Small intestine (tissue), 7 donors: ENCODE measurements at regions not wholly inside any gene's neighbourhood (a gene's known extent, or its start where the extent isn't known, plus 50 kb on each side); places are given as distances from the start of the nearest gene placed in this dataset.
A peak's percentile ranks its signal among the peaks of the same experiment; 100 is the strongest.
"Not testable (repeated sequence)": the region's sequence is repeated elsewhere in the genome, so short reads cannot be mapped to it uniquely, and the experiment has no call there.

Experiments used
- DNase-seq, 2 donors: peaks; one replicate each; pipeline versions ENCODE4 v3.0.0 to v3.0.0-alpha.2; 2013
- FAIRE-seq: peaks from 2 replicates; lab custom pipeline; 2012; peaks lifted over from hg19 to GRCh38; lab: Jason Lieb, UNC
- H3K27ac ChIP-seq, 3 donors: one replicate each; pipeline ENCODE4 v1.5.1; 2013; ENCODE audit warnings: low read length in 2 of 3, mild to moderate bottlenecking in 2 of 3, control low read depth in 1 of 3, inconsistent platforms in 1 of 3, low read depth in 1 of 3, moderate library complexity in 1 of 3
- H3K27me3 ChIP-seq, 3 donors: one replicate each; pipeline ENCODE4 v1.6.1; 2013; ENCODE audit warnings: low read length in 3 of 3, inconsistent platforms in 1 of 3; ENCODE audit not compliant: control insufficient read depth in 3 of 3, insufficient read depth in 3 of 3
- H3K36me3 ChIP-seq, 3 donors: one replicate each; pipeline ENCODE4 v1.6.1; 2013; ENCODE audit warnings: low read length in 3 of 3, inconsistent platforms in 1 of 3, low read depth in 1 of 3, mild to moderate bottlenecking in 1 of 3, moderate library complexity in 1 of 3; ENCODE audit not compliant: control insufficient read depth in 3 of 3, insufficient read depth in 2 of 3
- H3K4me1 ChIP-seq, 3 donors: one replicate each; pipeline ENCODE4 v1.6.1; 2013; ENCODE audit warnings: low read length in 2 of 3, inconsistent platforms in 1 of 3, low read depth in 1 of 3, mild to moderate bottlenecking in 1 of 3, moderate library complexity in 1 of 3; ENCODE audit not compliant: control insufficient read depth in 3 of 3, insufficient read depth in 2 of 3
- H3K4me3 ChIP-seq, 3 donors: one replicate each; pipeline ENCODE4 v1.5.1; 2013; ENCODE audit warnings: low read length in 3 of 3, control low read depth in 1 of 3, inconsistent platforms in 1 of 3, low read depth in 1 of 3, mild to moderate bottlenecking in 1 of 3, moderate library complexity in 1 of 3
- H3K9me3 ChIP-seq, 2 donors: one replicate each; pipeline ENCODE4 v1.6.1; 2013; ENCODE audit warnings: low read depth in 1 of 2, low read length in 1 of 2; ENCODE audit not compliant: control insufficient read depth in 2 of 2, insufficient read depth in 1 of 2
- WGBS, 3 donors: extraction: QIAGEN DNeasy Blood & Tissue Kit; methylation state at CpG; one replicate each; pipeline ENCODE4 v1.1.7; 2013; 5-methylcytosine and 5-hydroxymethylcytosine counted together
- donor health status: healthy with polysubstance abuse.
- donor health status: control.
- donor health status: control.
- donor health status: Bipolar disorder and iron deficiency.
- donor health status: healthy.

DNA sequence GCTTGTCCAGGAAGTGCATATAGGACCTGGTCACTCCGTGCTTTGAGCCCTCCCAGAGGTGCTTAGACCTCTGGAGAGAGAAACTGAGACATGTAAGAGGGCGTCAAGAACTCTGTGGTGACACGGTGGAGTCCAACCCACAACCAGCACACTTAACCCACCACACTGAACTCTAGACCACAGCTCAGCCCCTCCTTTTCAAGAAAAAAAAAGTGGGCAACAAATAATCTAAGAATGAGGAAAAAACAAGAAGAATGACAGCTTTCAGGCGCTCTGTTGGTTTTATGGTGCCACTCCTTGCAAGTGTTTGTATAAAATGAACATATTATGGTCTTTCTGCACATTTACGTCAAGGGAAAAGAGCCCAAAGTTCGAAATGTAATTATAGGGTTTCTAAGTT, 50.2 kb upstream of the SNAPC3 start:
- Histone ChIP-seq H3K36me3 (no peaks in the 10 kb centered on the region), H3K27ac (peak overlapping the region in 1 of 3 donors; percentile 75), H3K4me3 (no peak overlapping the region), H3K9me3 (peaks cover 0 to 9% of the 10 kb centered on the region in 2 donors), H3K4me1 (peaks cover 0 to 19% (median 0%) of the 10 kb centered on the region in 3 donors), H3K27me3 (no peaks in the 10 kb centered on the region)
- FAIRE-seq = no peak
- DNase-seq = peak in 1 of 2 donors; percentile 70
- 74 to 84% (median 81%) methylated on average over 6 of the region's 6 CpGs for WGBS, 3 donors

DNA sequence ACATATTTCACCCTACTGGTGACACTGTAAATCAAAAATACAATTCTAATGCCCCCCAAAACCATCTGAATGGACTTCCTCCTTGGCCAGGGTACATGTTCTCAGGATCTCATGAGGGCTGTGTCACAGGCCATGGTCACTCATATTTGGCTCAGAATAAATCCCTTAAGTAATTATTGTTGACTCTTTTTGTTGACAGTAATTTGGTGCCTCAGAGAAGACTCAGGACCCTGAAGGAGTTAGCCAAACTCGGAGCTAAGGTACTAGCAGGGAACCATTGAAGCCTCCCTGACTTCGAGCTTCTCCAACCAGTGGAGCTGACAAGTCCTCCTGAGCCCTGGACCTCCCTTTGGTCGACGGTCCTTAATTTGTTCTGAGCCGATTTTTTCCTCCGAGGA, 51.2 kb upstream of the SNAPC3 start:
- peaks cover 0 to 9% of the 10 kb centered on the region in 2 donors for H3K9me3 ChIP-seq
- H3K4me1 ChIP-seq = peaks cover 0 to 19% (median 0%) of the 10 kb centered on the region in 3 donors
- no peak overlapping the region for H3K27ac ChIP-seq
- DNase-seq = no peak
- H3K27me3 ChIP-seq = no peaks in the 10 kb centered on the region
- no peaks in the 10 kb centered on the region for H3K36me3 ChIP-seq
- no peak overlapping the region for H3K4me3 ChIP-seq
- 78 to 88% (median 88%) methylated on average over 6 of the region's 6 CpGs for WGBS, 3 donors
- FAIRE-seq = no peak

DNA sequence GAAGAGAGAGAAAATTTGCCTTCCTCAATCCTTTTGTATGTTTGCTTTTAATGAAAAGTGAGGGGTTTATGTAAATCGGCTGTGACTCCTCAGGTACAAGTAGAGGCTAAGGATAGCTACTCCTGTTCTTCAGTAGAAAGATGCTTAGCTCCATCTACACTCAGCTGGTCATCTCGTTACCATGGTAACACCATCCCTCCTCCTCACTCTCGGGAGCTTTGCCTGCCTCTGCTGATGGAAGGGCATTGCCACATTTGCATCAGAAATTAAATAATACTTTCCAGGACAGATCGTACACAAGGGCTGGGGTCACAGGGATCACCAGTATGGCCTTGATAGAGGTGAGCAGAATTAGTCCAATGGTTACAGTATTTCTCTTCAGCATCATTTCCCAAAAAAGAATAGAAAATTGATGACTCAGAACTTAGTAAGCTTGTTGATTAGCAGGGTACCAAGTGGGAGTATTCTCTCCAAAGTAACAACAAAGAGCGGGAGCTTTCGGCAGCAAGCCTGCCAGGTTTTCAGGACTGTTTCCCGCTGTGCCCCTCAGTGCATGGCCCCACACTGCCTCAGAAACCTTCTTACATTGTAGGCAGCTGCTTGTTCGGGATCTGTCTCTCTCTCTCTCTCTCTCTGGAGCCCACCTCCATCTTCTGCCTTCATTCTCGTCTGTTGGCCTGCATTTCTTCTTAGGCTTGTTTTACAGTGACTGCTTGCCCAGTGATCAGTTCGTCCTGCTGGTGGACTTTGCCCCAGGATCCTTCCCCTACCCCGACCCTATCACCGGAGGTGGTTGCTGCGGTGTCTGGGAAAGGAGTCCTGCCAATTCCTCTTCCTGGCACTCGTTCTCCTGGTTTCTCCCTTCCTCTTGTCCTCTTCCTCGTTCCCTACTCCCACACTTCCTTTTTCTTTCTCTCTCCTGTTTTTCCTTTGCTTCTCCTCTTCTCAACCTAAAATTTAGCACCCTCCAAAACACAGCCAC, 51.9 kb upstream of the SNAPC3 start:
- H3K4me1 ChIP-seq = peaks cover 0 to 19% (median 0%) of the 10 kb centered on the region in 3 donors
- peak; percentile 31 to 53 for DNase-seq
- H3K9me3 ChIP-seq = peaks cover 0 to 6% of the 10 kb centered on the region in 2 donors
- no peaks in the 10 kb centered on the region for H3K36me3 ChIP-seq
- 53 to 75% (median 58%) methylated on average over 15 of the region's 15 CpGs for WGBS, 3 donors
- no peak overlapping the region for H3K27ac ChIP-seq
- no peak overlapping the region for H3K4me3 ChIP-seq
- no peak for FAIRE-seq
- H3K27me3 ChIP-seq = no peaks in the 10 kb centered on the region

DNA sequence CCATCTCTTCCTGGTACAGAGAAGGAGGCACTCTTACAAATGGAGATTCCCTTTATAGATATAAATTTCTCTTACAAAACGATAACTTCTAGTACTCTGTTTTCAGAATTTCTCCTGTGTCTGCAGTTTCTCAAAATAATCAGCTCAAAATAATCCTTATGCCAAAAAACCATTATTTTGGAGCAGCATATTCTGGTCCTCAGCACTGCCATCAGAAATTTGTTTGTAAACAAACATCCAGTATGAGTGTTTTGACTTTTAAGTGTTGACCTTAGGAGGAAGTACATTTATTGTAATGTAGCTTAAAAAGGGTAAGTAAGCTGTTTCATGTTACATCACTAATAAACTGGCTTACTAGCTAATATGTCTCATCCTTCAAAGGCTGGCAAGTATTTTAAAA, 52.8 kb upstream of the SNAPC3 start:
- FAIRE-seq = no peak
- H3K4me3 ChIP-seq = no peak overlapping the region
- no peaks in the 10 kb centered on the region for H3K36me3 ChIP-seq
- no peaks in the 10 kb centered on the region for H3K27me3 ChIP-seq
- peaks cover 0 to 19% (median 0%) of the 10 kb centered on the region in 3 donors for H3K4me1 ChIP-seq
- no peak for DNase-seq
- H3K27ac ChIP-seq = no peak overlapping the region
- peaks cover 0 to 3% of the 10 kb centered on the region in 2 donors for H3K9me3 ChIP-seq
- WGBS, 3 donors = 78 to 92% (median 83%) methylated on average over 1 of the region's 1 CpG

DNA sequence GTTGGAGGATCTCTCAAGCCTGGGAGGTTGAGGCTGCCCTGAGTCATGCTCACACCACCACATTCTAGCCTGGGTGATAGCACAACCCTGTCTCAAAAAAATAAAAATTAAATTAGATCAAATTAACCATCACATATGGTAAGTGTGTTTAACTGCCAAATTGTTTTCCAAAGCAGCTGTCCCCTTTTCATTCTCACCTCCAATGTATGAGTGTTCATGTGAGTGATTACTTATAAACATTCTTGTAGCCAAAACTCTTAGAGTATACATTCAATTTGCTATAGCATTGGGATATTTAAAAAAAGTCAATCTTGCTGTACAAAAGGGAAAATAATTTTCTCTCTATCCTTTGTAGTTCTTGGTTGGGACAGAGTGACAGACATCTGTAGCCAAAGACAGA, 53.4 kb upstream of the SNAPC3 start:
- DNase-seq (no peak), FAIRE-seq (no peak)
- Histone ChIP-seq H3K36me3 (no peaks in the 10 kb centered on the region), H3K27ac (no peak overlapping the region), H3K9me3 (peaks cover 0 to 2% of the 10 kb centered on the region in 2 donors), H3K27me3 (no peaks in the 10 kb centered on the region), H3K4me3 (no peak overlapping the region), H3K4me1 (peaks cover 0 to 19% (median 0%) of the 10 kb centered on the region in 3 donors)

DNA sequence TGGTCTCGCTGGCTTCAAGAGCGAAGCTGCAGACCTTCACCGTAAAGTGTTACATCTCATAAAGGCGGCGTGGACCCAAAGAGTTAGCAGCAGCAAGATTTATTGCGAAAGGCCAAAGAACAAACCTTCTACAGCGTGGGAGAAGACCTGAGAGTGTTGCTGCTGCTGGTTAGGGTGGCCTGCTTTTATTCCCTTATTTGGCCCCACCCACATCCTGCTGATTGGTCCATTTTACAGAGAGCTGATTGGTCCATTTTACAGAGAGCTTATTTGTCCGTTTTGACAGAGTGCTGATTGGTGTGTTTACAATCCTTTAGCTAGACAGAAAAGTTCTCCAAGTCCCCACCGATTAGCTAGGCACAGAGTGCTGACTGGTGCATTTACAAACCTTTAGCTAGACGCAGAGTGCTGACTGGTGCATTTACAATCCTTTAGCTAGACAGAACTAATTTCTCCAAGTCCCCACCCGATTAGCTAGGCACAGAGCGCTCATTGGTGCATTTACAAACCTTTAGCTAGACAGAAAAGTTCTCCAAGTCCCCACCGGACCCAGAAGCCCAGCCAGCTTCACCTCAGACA, 57.6 kb upstream of the SNAPC3 start:
- not testable (repeated sequence) for FAIRE-seq, H3K36me3 ChIP-seq, DNase-seq, H3K4me3 ChIP-seq, H3K27ac ChIP-seq, H3K9me3 ChIP-seq, H3K27me3 ChIP-seq, H3K4me1 ChIP-seq
- WGBS, 3 donors = 87 to 98% (median 88%) methylated on average over 13 of the region's 13 CpGs

DNA sequence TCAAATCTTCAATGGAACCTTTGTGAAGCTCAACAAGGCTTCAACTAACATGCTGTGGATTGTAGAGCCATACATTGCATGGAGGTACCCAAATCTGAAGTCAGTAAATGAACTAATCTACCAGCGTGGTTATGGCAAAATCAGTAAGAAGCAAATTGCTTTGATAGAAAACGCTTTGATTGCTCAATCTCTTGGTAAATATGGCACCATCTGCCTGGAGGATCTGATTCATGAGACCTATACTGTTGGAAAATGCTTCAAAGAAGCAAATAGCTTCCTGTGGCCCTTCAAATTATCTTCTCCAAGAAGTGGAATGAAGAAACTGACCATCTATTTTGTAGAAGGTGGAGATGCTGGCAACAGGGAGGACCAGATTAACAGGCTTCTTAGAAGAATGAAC, 54.7 kb upstream of the TTC39B start:
- WGBS, 3 donors = 14 to 44% (median 29%) methylated on average over 2 of the region's 2 CpGs
- Histone ChIP-seq H3K36me3 (no peaks in the 10 kb centered on the region), H3K4me1 (peaks cover 0 to 7% (median 0%) of the 10 kb centered on the region in 3 donors), H3K4me3 (no peak overlapping the region), H3K9me3 (no peaks in the 10 kb centered on the region), H3K27ac (no peak overlapping the region), H3K27me3 (no peaks in the 10 kb centered on the region)
- DNase-seq = no peak
- no peak for FAIRE-seq

DNA sequence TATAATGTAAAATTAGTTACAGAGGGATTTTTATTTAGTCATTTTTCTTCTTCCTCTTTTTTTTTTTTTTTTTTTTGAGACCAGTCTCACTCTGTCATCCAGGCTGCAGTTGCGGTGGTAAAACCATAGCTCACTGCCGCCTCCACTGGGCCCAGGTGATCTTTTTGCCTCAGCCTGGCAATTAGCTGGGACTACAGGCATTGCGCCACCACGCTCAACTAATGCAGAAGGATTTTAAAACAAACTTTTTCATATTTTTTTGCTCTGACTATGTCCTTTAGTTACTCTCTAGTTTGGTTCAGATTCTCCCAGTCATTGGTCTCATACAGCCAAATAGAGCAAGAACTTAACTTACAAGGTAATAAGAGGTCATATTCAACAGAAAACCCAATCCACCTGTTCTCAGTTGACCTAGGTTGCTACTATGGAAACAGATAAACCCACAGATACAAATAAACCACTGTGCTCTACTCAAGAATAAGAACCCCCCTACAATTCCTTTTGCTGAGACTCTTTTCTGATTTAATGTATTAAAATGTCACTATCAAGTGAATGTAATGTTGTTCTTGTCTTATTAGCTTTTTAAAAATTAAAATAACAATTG, 50.1 kb upstream of the TTC39B start:
- WGBS, 3 donors = 24 to 52% (median 43%) methylated on average over 4 of the region's 4 CpGs
- peak overlapping the region in 1 of 3 donors; percentile 29 for H3K27ac ChIP-seq
- FAIRE-seq = no peak

More for the DNA sequence above, 50.1 kb upstream of the TTC39B start:
- Histone ChIP-seq H3K9me3 (no peaks in the 10 kb centered on the region), H3K4me3 (no peak overlapping the region), H3K36me3 (no peaks in the 10 kb centered on the region), H3K4me1 (peaks cover 0 to 24% (median 0%) of the 10 kb centered on the region in 3 donors), H3K27me3 (no peaks in the 10 kb centered on the region)
- DNase-seq = peak; percentile 77 to 86
